ENCODE measurements at regions not wholly inside any gene's neighbourhood (a gene's known extent, or its start where the extent isn't known, plus 50 kb on each side); places are given as distances from the start of the nearest gene placed in this dataset.

- TF ChIP-seq CTCF (IDR thresholded peaks at IDR 0.05; ENCODE audit: low read depth, low read length, missing input control) (no peak), TAF1 (conservative IDR thresholded peaks at IDR 0.05) (no peak), YY1 (IDR thresholded peaks at IDR 0.05) (no peak), NR2F2 (IDR thresholded peaks at IDR 0.05) (no peak)
- TF ChIP-seq, protein P1, sequence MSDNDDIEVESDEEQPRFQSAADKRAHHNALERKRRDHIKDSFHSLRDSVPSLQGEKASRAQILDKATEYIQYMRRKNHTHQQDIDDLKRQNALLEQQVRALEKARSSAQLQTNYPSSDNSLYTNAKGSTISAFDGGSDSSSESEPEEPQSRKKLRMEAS (IDR thresholded peaks at IDR 0.05): no peak
Measured at GRCh38 chr2:139079311-139079710, 299.1 kb upstream of the NXPH2 start.

All from liver (tissue), 3 donors.